GM12892 (cell line): ENCODE measurements at regions not wholly inside any gene's neighbourhood (a gene's known extent, or its start where the extent isn't known, plus 50 kb on each side); places are given as distances from the start of the nearest gene placed in this dataset.

Source experiments
- POLR2A ChIP-seq: IDR thresholded peaks from 2 replicates; pipeline ENCODE4 v1.6.1; 2011; ENCODE audit warnings: low read depth, low read length, control low read depth
- POLR2AphosphoS5 ChIP-seq: IDR thresholded peaks from 2 replicates; pipeline ENCODE4 v1.6.1; 2011; ENCODE audit warnings: low read depth, low read length, control low read depth

- TF ChIP-seq POLR2A = no peak
- no peak for TF ChIP-seq POLR2AphosphoS5
Observed at GRCh38 chr2:18701981-18702380, 112.6 kb upstream of the NT5C1B start.
